ENCODE measurements at regions not wholly inside any gene's neighbourhood (a gene's known extent, or its start where the extent isn't known, plus 50 kb on each side); places are given as distances from the start of the nearest gene placed in this dataset.

DNA sequence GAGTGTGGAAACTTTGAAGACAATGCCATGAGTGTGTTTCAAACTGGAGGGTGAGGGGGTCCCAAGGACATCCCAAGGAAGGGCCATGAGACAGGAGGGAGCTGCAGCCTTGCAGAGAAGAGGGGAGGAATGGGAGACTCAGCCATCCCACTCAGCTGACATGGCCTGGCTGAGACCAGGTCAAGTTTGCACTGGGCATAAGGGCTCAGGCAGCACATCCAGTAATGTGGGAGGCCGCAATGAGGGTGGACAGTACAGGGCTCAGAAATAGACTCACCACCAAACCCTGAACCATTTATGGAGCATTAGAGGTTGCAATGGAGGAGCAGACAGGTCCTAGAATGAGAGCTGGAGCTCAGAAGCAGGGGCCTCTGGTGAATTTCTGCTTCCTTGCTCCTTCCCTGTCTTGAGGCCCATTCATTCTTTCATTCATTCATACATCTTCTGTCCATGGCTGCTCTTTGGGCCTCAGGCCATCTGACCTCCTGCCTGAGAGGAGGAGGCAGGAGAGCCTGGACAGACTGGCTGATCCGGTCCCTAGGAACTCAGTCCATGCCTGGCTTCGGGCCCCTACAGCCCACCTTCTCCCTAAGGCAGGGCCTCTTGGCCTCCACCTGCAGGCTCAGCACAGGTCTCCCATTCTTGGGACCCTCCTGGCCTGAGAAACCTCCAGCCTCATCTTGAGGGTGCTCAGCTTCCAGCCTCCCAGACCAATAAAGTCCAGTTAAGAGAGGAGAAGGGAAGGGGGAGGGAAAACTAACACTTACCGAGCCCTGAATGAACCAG, 70.5 kb upstream of the CDH5 start:
- 40 to 100% (median 81%) methylated on average over 1 to 3 of the region's 4 CpGs; no CpG with 5 or more reads in 4 of the 10 experiments for WGBS, 10 experiments
- in situ Hi-C loops (cut with MboI; ENCODE audit: low pct_unique_long_range_greater_than_20kb in 2 of 9, low sequenced_read_pairs in 9 of 9, unreplicated experiment in 9 of 9) = no loop called here
- Histone ChIP-seq H3K27ac (no peak overlapping the region), H3K4me1 (replicated peaks in 1 of 2) (no peaks in the 10 kb centered on the region), H3K4me3 (no peak overlapping the region)
- ATAC-seq (replicated peaks in 6 of 8) = no peak

DNA sequence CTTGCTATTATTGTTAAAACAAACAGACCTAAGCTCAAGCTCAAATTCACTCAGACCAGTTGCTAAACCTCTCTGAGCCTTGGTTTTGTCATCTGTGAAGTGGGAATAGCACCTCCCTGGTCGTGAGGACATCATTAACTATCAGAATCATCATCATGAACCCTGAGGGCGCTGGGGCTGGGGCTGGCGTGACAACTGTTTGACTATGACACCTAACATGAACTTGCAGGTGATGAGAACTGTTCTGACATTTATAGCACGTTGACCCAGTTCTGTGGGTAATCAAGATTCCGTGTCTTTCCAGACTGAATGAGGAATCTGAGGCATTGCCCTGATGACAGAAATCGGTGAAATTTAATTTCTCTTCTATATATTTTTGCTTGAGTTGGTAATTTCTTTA, 71.3 kb upstream of the CDH5 start:
- in situ Hi-C loops (cut with MboI; ENCODE audit: low pct_unique_long_range_greater_than_20kb in 2 of 9, low sequenced_read_pairs in 9 of 9, unreplicated experiment in 9 of 9) = no loop called here
- Histone ChIP-seq H3K4me3 (no peak overlapping the region), H3K4me1 (replicated peaks in 1 of 2) (no peaks in the 10 kb centered on the region), H3K27ac (no peak overlapping the region)
- 8 to 100% (median 42%) methylated on average over 1 to 6 of the region's 6 CpGs; no CpG with 5 or more reads in 2 of the 10 experiments for WGBS, 10 experiments
- no peak for ATAC-seq (replicated peaks in 6 of 8)

DNA sequence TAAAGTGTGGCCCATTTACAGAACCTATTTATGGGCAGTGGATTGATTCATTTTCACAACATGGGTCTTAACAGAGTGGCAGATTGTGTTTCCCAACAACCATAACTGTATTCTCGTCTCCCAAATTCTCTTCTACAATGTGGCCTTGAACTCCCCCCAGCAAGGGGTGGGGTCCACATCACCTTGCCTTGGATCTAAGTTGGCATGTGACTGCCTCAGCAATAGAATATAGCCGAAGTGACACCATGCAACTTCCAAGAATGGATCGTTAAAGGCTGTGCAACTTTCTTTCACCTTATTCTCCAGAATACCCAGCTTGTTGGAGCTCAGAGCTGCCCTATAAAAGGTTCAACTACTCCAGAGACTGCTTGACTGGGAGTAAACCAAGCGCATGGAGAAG, 72.0 kb upstream of the CDH5 start:
- Histone ChIP-seq H3K4me3 (no peak overlapping the region), H3K27ac (no peak overlapping the region), H3K4me1 (replicated peaks in 1 of 2) (no peaks in the 10 kb centered on the region)
- ATAC-seq (replicated peaks in 6 of 8) = no peak
- in situ Hi-C loops (cut with MboI; ENCODE audit: low pct_unique_long_range_greater_than_20kb in 2 of 9, low sequenced_read_pairs in 9 of 9, unreplicated experiment in 9 of 9) = no loop called here
- 20 to 96% (median 70%) methylated on average over 1 to 4 of the region's 4 CpGs; no CpG with 5 or more reads in 2 of the 10 experiments for WGBS, 10 experiments

DNA sequence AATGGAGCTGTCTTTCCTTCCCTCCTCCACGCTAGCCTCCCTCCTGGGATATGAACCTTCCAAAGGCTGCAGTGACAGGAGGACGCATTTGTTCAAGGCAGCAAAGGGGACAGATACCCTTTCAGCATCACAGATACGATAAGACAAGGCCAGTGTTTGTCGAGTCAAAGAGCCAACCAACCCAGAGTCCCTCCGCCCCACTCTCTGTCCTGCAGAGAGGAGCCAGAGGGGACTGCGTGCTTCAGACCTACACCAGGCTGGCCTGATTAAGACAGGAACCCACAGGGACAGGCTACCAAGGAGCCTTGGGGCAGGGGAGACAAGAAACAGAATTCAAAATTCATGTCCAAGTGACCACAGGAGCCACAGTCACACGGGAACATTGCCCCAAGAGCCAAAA, 72.6 kb upstream of the CDH5 start:
- in situ Hi-C loops (cut with MboI; ENCODE audit: low pct_unique_long_range_greater_than_20kb in 2 of 9, low sequenced_read_pairs in 9 of 9, unreplicated experiment in 9 of 9) = no loop called here
- 33 to 84% (median 77%) methylated on average over 1 to 5 of the region's 7 CpGs for WGBS, 10 experiments
- Histone ChIP-seq H3K27ac (no peak overlapping the region), H3K4me1 (replicated peaks in 1 of 2) (no peaks in the 10 kb centered on the region), H3K4me3 (no peak overlapping the region)
- ATAC-seq (replicated peaks in 6 of 8) = no peak

DNA sequence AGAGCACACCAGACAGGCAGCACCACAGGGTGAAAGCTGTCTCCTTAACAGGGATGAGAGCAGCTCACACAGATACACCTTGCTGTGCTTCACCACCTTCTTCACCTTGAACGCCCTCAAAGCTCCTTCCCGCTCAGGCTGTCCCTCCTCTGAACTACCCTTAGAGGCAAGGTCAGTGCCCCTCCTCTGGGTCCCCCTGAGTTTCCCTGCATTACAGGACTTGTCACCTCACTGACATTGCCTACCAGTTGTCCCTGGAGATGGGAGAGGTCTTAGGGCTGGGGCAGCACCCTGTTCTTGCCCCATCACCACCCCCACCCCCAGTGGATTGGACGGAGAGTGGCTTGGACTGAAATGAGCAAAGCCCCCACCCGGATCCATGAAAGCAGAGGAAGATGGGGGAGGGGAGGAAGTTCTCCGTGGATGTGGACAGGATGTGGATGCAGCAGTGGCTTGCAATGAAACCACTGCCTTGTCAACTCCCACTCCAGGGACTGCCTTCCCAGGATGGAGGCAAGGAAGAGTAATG, 73.2 kb upstream of the CDH5 start:
- WGBS, 10 experiments = 35 to 83% (median 60%) methylated on average over 1 to 2 of the region's 5 CpGs; no CpG with 5 or more reads in 5 of the 10 experiments
- no peak for ATAC-seq (replicated peaks in 6 of 8)
- Histone ChIP-seq H3K27ac (no peak overlapping the region), H3K4me3 (no peak overlapping the region), H3K4me1 (replicated peaks in 1 of 2) (no peaks in the 10 kb centered on the region)
- in situ Hi-C loops (cut with MboI; ENCODE audit: low pct_unique_long_range_greater_than_20kb in 2 of 9, low sequenced_read_pairs in 9 of 9, unreplicated experiment in 9 of 9) = no loop called here

DNA sequence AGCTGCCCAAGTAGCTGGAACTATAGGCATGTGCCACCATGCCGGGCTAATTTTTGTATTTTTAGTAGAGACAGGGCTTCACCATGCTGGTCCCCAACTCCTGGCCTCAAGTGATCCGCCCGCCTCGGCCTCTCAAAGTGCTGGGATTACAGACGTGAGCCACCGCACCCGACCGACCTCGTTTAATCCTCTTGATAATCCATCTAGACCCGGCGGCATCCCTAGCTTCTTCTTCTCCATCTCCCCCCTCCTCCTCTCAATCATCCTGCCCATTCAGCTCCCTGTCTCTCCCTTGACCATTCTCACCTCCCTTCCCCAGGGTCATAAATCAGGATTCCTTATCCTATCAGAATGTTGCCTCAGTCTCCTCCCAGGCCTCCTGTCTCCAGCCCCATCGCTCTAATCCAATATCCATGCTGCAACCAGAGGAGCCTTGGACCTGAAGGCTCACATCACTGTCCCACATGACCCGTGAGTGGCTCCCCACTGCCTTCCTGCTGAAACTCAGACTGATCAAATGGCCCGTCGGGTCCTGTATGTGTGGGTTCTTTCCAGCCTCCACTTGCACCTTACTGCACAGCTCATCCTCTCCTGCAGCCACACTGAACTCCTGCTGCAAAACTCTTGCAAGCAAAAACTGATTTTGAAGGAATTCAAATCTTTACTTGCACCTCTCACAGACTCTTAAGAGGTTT, 74.1 kb upstream of the CDH5 start:
- in situ Hi-C loops (cut with MboI; ENCODE audit: low pct_unique_long_range_greater_than_20kb in 2 of 9, low sequenced_read_pairs in 9 of 9, unreplicated experiment in 9 of 9) = no loop called here
- 24 to 94% (median 82%) methylated on average over 1 to 11 of the region's 15 CpGs; no CpG with 5 or more reads in 2 of the 10 experiments for WGBS, 10 experiments
- ATAC-seq (replicated peaks in 6 of 8) = no peak

DNA sequence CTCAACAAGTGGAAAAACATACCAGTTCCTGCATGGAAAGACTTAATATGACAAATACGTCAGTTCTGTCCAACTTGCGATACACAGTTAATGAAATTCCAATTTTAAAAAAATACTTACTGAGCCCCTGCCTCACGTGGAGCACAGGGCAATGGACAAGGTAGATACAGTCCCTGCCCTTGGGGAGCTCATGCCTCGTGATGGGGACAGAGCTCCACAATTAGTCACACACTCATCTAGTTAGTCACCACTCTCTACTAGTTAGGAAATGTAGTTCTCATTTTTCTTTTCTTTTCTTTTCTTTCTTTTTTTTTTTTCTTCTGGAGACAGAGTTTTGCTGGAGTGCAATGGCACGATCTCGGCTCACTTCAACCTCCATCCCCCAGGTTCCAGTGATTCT, 74.7 kb upstream of the CDH5 start:
- in situ Hi-C loops (cut with MboI; ENCODE audit: low pct_unique_long_range_greater_than_20kb in 2 of 9, low sequenced_read_pairs in 9 of 9, unreplicated experiment in 9 of 9) = no loop called here
- 40 to 100% (median 82%) methylated on average over 1 to 6 of the region's 6 CpGs for WGBS, 10 experiments
- no peak for ATAC-seq (replicated peaks in 6 of 8)
- no peak overlapping the region for H3K4me3 ChIP-seq
- no peaks in the 10 kb centered on the region for H3K4me1 ChIP-seq (replicated peaks in 1 of 2)
- no peak overlapping the region for H3K27ac ChIP-seq

More for the DNA sequence above, 74.1 kb upstream of the CDH5 start:
- Histone ChIP-seq H3K4me3 (no peak overlapping the region), H3K4me1 (replicated peaks in 1 of 2) (no peaks in the 10 kb centered on the region), H3K27ac (no peak overlapping the region)

DNA sequence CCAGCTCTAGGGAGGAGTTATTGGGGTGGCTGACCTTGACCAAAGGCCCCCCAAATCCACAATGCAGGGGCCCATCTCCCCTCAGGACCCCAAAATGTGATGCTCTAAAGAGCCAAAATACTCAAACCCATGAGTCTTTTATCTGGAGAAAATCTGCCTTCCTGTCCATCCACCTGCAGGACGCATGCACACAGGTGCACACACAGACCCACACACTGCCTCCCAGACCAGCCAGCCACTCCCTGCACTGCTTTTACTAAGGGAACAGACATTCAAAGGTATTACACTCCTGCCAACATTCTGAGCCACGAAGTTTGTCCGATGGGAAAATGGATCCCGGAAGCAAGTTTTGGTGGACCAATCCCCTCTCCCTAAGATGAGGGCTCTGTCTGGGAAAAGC, 76.1 kb upstream of the CDH5 start:
- WGBS, 10 experiments = 61 to 100% (median 95%) methylated on average over 1 to 4 of the region's 4 CpGs; no CpG with 5 or more reads in 4 of the 10 experiments
- H3K4me1 ChIP-seq (replicated peaks in 1 of 2) = no peaks in the 10 kb centered on the region
- no peak overlapping the region for H3K27ac ChIP-seq
- in situ Hi-C loops (cut with MboI; ENCODE audit: low pct_unique_long_range_greater_than_20kb in 2 of 9, low sequenced_read_pairs in 9 of 9, unreplicated experiment in 9 of 9) = no loop called here
- H3K4me3 ChIP-seq = no peak overlapping the region
- no peak for ATAC-seq (replicated peaks in 6 of 8)

DNA sequence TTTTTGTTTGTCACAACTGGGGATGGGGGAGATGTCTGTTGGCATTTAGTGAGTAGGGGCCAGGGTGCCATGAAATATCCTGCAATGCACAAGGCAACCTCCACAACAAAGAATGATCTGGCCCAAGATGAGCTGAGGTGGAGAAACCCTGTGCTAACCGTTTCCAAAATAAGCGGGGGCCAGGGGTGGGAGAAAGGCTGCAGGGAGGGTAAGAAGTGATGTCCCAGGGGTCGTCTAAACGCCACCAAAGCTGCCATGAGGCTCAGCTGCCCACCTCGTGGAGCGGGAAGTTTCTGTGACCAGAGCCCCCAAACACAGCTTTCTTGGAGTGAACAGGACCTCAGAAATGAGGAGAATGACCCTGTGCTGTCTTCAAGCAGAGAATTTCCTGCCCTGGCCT, 76.5 kb upstream of the CDH5 start:
- in situ Hi-C loops (cut with MboI; ENCODE audit: low pct_unique_long_range_greater_than_20kb in 2 of 9, low sequenced_read_pairs in 9 of 9, unreplicated experiment in 9 of 9) = no loop called here
- ATAC-seq (replicated peaks in 6 of 8) = no peak
- H3K4me1 ChIP-seq (replicated peaks in 1 of 2) = no peaks in the 10 kb centered on the region

DNA sequence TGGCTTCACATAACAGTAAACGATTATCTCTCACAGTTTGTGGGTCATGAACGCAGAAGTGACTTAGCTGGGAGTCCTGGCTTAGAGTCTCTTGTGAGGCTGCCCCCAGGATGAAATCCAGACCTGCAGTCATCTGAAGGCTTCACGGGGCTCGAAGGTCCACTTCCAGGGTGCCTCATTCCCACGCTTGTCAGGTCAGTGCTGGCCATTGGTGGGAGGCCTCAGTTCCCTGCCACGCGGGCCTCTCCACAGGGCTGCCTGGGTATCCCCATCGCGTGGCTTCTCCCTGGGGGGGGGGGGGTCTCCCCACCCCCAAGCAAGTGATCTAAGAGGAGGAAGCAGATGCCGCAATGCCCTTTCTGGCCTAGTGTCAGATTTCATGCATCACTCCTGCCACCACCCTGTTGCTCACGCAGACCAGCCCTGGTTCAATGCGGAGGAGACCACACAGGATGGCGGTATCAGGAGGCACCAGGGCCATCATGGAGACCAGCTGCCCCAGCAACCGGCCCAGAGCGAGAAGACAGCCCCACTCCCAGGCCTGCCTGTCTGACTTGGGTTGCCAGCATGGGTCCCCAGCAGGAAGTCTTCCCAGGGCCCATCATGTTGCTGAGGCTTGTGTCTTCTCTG, 77.3 kb upstream of the CDH5 start:
- Histone ChIP-seq H3K4me3 (no peak overlapping the region), H3K27ac (no peak overlapping the region), H3K4me1 (replicated peaks in 1 of 2) (no peaks in the 10 kb centered on the region)
- no peak for ATAC-seq (replicated peaks in 6 of 8)
- in situ Hi-C loops (cut with MboI; ENCODE audit: low pct_unique_long_range_greater_than_20kb in 2 of 9, low sequenced_read_pairs in 9 of 9, unreplicated experiment in 9 of 9) = no loop called here
- WGBS, 10 experiments = 75 to 100% (median 92%) methylated on average over 1 to 8 of the region's 15 CpGs; no CpG with 5 or more reads in 3 of the 10 experiments

More for the DNA sequence above, 76.5 kb upstream of the CDH5 start:
- Histone ChIP-seq H3K27ac (no peak overlapping the region), H3K4me3 (no peak overlapping the region)
- WGBS, 10 experiments = 60 to 100% (median 71%) methylated on average over 1 to 6 of the region's 6 CpGs; no CpG with 5 or more reads in 7 of the 10 experiments

DNA sequence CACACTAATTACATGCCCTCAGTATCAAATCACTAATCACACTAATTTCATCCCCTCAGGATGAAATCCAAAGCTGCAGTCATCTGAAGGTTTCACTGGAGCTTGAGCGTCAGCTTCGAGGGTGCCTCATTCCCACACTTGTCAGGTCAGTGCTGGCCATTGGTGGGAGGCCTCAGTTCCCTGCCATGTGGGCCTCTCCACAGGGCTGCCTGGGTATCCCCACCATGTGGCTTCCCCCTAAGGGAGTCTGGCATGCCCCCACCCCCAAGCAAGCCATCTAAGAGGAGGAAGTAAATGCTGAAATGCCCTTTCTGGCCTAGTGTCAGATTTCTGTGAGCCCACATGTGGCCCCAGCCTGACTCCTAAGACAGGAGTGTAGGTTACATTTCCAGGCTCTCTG, 78.6 kb upstream of the CDH5 start:
- ATAC-seq (replicated peaks in 6 of 8) = no peak
- Histone ChIP-seq H3K27ac (no peak overlapping the region), H3K4me3 (no peak overlapping the region), H3K4me1 (replicated peaks in 1 of 2) (no peaks in the 10 kb centered on the region)
- 60 to 100% (median 94%) methylated on average over 1 to 2 of the region's 2 CpGs; no CpG with 5 or more reads in 7 of the 10 experiments for WGBS, 10 experiments
- in situ Hi-C loops (cut with MboI; ENCODE audit: low pct_unique_long_range_greater_than_20kb in 2 of 9, low sequenced_read_pairs in 9 of 9, unreplicated experiment in 9 of 9) = no loop called here

DNA sequence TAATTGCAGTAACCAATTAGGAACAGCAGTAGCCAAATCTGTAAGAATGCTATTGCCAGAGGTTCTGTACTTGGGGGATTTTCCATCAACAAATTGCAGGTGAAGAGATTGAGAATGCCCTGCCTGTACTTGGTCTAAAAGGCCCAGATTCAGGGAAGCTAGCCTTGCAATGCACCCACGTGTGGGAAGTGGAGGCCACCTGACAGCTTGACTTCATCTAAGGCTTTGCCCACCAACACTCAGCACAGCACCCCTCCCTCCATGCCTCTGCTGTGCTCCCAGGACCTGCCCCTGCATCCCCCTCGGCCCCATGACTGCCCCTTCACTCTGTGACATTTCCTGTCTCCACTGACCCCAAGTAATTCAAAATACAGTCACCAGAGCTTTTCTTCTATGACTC, 79.1 kb upstream of the CDH5 start:
- Histone ChIP-seq H3K4me3 (no peak overlapping the region), H3K4me1 (replicated peaks in 1 of 2) (no peaks in the 10 kb centered on the region), H3K27ac (no peak overlapping the region)
- 0 to 65% (median 17%) methylated on average over 1 to 2 of the region's 2 CpGs; no CpG with 5 or more reads in 7 of the 10 experiments for WGBS, 10 experiments
- in situ Hi-C loops (cut with MboI; ENCODE audit: low pct_unique_long_range_greater_than_20kb in 2 of 9, low sequenced_read_pairs in 9 of 9, unreplicated experiment in 9 of 9) = no loop called here
- ATAC-seq (replicated peaks in 6 of 8) = no peak

DNA sequence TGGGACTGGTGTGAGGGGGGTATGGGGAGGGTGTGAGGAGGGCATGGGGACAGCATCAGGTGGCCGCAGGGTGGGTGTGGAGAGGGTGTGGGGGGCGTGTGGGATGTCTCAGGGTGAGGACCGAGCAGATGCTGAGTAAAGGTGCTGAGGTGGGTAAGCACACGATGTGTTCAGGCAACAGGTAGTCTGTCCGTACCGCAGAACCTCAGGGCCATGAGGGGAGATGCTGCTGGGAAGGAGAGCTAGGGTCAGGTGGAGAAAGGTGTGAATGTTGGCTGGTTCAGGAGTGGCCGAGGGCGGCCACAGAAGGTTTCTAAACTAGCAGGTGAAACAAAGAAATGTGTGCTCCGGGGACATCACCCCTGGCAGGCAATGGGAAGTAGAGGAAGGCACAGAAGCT, 80.0 kb upstream of the CDH5 start:
- in situ Hi-C loops (cut with MboI; ENCODE audit: low pct_unique_long_range_greater_than_20kb in 2 of 9, low sequenced_read_pairs in 9 of 9, unreplicated experiment in 9 of 9) = no loop called here
- no peak overlapping the region for H3K27ac ChIP-seq
- no peaks in the 10 kb centered on the region for H3K4me1 ChIP-seq (replicated peaks in 1 of 2)
- 79 to 88% methylated on average over 3 of the region's 9 CpGs; no CpG with 5 or more reads in 8 of the 10 experiments for WGBS, 10 experiments
- no peak overlapping the region for H3K4me3 ChIP-seq
- ATAC-seq (replicated peaks in 6 of 8) = no peak
